ENCODE measurements at regions not wholly inside any gene's neighbourhood (a gene's known extent, or its start where the extent isn't known, plus 50 kb on each side); places are given as distances from the start of the nearest gene placed in this dataset.

DNA sequence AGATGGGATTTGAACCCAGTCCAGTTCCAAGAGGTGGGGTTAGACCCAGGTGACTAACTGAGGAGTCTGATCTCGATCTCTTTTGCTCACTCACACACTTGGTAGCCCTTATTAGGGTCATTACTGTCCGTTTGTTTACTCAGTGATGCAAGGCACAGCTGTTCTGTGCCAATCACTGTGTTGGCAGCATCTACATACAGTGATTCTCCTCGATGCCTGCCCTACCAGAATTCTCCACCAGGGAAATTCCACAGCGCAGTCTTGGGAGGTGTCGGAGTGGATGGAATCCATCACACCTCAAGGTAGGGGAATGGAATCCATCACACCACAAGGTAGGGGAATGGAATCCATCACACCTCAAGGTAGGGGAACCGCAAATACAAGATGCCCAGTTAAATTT is 279.6 kb downstream of the MAF start:
- TF ChIP-seq, protein P1, sequence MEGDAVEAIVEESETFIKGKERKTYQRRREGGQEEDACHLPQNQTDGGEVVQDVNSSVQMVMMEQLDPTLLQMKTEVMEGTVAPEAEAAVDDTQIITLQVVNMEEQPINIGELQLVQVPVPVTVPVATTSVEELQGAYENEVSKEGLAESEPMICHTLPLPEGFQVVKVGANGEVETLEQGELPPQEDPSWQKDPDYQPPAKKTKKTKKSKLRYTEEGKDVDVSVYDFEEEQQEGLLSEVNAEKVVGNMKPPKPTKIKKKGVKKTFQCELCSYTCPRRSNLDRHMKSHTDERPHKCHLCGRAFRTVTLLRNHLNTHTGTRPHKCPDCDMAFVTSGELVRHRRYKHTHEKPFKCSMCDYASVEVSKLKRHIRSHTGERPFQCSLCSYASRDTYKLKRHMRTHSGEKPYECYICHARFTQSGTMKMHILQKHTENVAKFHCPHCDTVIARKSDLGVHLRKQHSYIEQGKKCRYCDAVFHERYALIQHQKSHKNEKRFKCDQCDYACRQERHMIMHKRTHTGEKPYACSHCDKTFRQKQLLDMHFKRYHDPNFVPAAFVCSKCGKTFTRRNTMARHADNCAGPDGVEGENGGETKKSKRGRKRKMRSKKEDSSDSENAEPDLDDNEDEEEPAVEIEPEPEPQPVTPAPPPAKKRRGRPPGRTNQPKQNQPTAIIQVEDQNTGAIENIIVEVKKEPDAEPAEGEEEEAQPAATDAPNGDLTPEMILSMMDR (IDR thresholded peaks at IDR 0.05; ENCODE audit: poor library complexity), result no peak
- TF ChIP-seq EZH2phosphoT487 (IDR thresholded peaks at IDR 0.05; ENCODE audit: low read depth, severe bottlenecking, unreplicated experiment) (no peak), EZH2 (IDR thresholded peaks at IDR 0.05; ENCODE audit: borderline replicate concordance) (no peak)
- no peak overlapping the region for H3K27ac ChIP-seq
- H3K27me3 ChIP-seq, result peaks cover 8% of the 10 kb centered on the region
- no peaks in the 10 kb centered on the region for H3K9me3 ChIP-seq (ENCODE audit: low read depth)
- no peaks in the 10 kb centered on the region for H3K36me3 ChIP-seq (replicated peaks; ENCODE audit: insufficient read depth, low read depth)
- H3K4me2 ChIP-seq, result no peak overlapping the region
- WGBS (ENCODE audit: low lambda C conversion rate, missing lambda C conversion rate), result 88% methylated on average over 6 of the region's 6 CpGs
- no peak overlapping the region for H3K4me3 ChIP-seq
- no peaks in the 10 kb centered on the region for H3K9me2 ChIP-seq (replicated peaks; ENCODE audit: insufficient read depth)
- no peak for DNase-seq (ENCODE audit: low spot score)
- no peaks in the 10 kb centered on the region for H4K20me1 ChIP-seq (ENCODE audit: insufficient read depth, poor library complexity, severe bottlenecking)
- H3K4me1 ChIP-seq (ENCODE audit: insufficient read depth), result no peaks in the 10 kb centered on the region
- no peaks in the 10 kb centered on the region for H3K79me2 ChIP-seq
- H2AFZ ChIP-seq, result no peak overlapping the region

DNA sequence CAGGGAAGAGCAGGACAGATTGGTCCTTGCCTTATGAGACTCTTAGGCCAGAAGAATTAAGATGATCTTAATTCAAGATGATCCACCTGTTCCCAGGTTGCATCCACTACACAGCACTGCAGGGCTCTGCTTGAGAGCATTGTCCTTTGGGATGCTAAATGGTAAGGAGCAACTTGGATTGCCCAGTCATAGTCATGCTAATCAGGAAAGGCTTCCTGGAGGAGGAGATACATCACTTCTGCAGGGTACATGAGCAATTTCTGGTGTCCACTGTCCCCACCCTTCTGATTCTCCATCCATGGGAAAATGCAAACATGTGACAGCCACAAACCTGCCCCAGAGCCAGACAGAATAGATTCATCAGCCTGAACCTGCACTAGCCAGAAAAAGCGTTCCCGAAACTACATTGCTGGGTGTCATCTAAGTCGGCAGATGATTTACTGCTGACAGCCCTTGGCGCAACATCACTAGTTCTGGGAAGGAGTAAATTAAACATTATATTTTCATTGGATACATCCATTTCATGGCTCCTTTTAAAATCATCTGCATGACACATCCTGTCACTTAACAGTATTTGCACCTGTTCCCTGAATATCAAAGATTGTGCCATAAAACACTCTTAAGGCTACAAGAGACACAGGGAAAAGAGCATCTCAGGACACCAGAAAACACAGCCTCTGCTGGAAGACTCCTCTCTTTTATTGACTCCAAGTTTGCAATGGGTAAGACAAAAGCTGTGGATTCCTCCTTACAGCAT is 282.2 kb downstream of the MAF start:
- no peak overlapping the region for H2AFZ ChIP-seq
- no peaks in the 10 kb centered on the region for H3K79me2 ChIP-seq
- 83% methylated on average over 4 of the region's 4 CpGs for WGBS (ENCODE audit: low lambda C conversion rate, missing lambda C conversion rate)
- no peaks in the 10 kb centered on the region for H3K4me1 ChIP-seq (ENCODE audit: insufficient read depth)
- TF ChIP-seq, protein P1 (IDR thresholded peaks at IDR 0.05; ENCODE audit: poor library complexity), result no peak
- TF ChIP-seq EZH2phosphoT487 (IDR thresholded peaks at IDR 0.05; ENCODE audit: low read depth, severe bottlenecking, unreplicated experiment) (no peak), EZH2 (IDR thresholded peaks at IDR 0.05; ENCODE audit: borderline replicate concordance) (no peak)
- H4K20me1 ChIP-seq (ENCODE audit: insufficient read depth, poor library complexity, severe bottlenecking), result no peaks in the 10 kb centered on the region
- no peaks in the 10 kb centered on the region for H3K36me3 ChIP-seq (replicated peaks; ENCODE audit: insufficient read depth, low read depth)
- no peak for DNase-seq (ENCODE audit: low spot score)
- peaks cover 8% of the 10 kb centered on the region for H3K27me3 ChIP-seq
- H3K9me3 ChIP-seq (ENCODE audit: low read depth), result no peaks in the 10 kb centered on the region
- H3K4me3 ChIP-seq, result no peak overlapping the region
- H3K4me2 ChIP-seq, result no peak overlapping the region
- no peaks in the 10 kb centered on the region for H3K9me2 ChIP-seq (replicated peaks; ENCODE audit: insufficient read depth)
- no peak overlapping the region for H3K27ac ChIP-seq

DNA sequence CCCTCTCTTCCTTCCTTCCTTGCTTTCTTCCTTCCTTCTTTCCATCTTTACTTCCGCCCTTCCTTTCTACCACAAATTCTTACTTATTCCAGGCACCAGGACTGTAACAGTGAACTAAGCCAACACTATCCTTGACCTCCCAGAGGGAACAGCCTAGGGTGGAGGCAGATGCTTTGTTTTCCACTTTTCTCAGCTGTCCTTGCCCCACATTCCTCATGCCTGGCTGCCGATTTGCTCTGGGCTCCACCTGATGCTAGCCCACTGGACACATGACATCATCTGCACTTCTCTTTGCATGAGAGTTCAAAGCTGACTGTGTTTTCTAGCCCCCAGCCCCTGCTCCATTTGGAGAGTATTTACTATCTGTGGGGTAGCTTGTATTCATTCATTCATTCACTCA is 283.0 kb downstream of the MAF start:
- WGBS (ENCODE audit: low lambda C conversion rate, missing lambda C conversion rate), result 55% methylated on average over 2 of the region's 2 CpGs
- Histone ChIP-seq H2AFZ (no peak overlapping the region), H3K4me3 (no peak overlapping the region)

More for the DNA sequence above, 283.0 kb downstream of the MAF start:
- Histone ChIP-seq H3K27me3 (peaks cover 8% of the 10 kb centered on the region), H3K9me3 (ENCODE audit: low read depth) (no peaks in the 10 kb centered on the region), H3K36me3 (replicated peaks; ENCODE audit: insufficient read depth, low read depth) (no peaks in the 10 kb centered on the region), H3K4me2 (no peak overlapping the region), H3K4me1 (ENCODE audit: insufficient read depth) (no peaks in the 10 kb centered on the region), H3K9me2 (replicated peaks; ENCODE audit: insufficient read depth) (no peaks in the 10 kb centered on the region), H3K27ac (no peak overlapping the region), H3K79me2 (no peaks in the 10 kb centered on the region), H4K20me1 (ENCODE audit: insufficient read depth, poor library complexity, severe bottlenecking) (no peaks in the 10 kb centered on the region)
- TF ChIP-seq EZH2 (IDR thresholded peaks at IDR 0.05; ENCODE audit: borderline replicate concordance) (no peak), EZH2phosphoT487 (IDR thresholded peaks at IDR 0.05; ENCODE audit: low read depth, severe bottlenecking, unreplicated experiment) (no peak)
- TF ChIP-seq, protein P1 (IDR thresholded peaks at IDR 0.05; ENCODE audit: poor library complexity), result no peak
- no peak for DNase-seq (ENCODE audit: low spot score)
